ENCODE measurements at regions not wholly inside any gene's neighbourhood (a gene's known extent, or its start where the extent isn't known, plus 50 kb on each side); places are given as distances from the start of the nearest gene placed in this dataset.

DNA sequence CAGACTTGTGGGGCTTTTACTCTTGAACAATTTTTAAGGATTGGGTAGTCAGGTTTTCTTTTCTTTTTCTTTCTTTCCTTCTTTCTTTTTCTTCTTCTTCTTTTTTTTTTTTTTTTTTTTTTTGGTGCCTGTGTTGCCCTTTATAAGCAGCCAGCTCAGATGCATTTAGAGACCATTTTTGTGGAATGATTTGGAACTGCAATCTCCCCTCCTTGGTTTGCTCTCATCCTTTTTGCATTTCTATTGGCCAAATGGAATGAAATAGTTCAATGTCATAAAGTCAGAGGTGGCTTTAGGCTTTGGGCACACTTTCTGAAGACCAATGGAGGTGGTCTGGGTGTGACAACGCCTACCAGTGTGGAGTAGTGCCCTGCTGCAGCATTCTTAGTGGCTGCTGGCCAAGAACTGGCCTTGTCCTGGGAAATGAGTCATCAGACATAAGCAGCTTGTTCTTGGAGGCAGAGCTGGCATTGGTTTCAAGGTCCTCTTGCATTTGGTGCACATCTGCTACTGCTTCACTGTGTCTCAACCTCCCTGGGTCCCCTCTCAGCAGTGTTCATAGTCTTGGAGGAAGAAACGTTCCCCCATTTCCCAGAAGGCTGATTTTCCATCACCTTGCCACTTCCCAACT is 84.5 kb downstream of the CT47B1 start:
- TF ChIP-seq, protein P1, sequence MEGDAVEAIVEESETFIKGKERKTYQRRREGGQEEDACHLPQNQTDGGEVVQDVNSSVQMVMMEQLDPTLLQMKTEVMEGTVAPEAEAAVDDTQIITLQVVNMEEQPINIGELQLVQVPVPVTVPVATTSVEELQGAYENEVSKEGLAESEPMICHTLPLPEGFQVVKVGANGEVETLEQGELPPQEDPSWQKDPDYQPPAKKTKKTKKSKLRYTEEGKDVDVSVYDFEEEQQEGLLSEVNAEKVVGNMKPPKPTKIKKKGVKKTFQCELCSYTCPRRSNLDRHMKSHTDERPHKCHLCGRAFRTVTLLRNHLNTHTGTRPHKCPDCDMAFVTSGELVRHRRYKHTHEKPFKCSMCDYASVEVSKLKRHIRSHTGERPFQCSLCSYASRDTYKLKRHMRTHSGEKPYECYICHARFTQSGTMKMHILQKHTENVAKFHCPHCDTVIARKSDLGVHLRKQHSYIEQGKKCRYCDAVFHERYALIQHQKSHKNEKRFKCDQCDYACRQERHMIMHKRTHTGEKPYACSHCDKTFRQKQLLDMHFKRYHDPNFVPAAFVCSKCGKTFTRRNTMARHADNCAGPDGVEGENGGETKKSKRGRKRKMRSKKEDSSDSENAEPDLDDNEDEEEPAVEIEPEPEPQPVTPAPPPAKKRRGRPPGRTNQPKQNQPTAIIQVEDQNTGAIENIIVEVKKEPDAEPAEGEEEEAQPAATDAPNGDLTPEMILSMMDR (conservative IDR thresholded peaks at IDR 0.05; ENCODE audit: low read depth, low read length), result no peak
- H3K4me3 ChIP-seq (ENCODE audit: low read depth, low read length), result no peak overlapping the region
- DNase-seq (ENCODE audit: low read depth), result peak; percentile 64

DNA sequence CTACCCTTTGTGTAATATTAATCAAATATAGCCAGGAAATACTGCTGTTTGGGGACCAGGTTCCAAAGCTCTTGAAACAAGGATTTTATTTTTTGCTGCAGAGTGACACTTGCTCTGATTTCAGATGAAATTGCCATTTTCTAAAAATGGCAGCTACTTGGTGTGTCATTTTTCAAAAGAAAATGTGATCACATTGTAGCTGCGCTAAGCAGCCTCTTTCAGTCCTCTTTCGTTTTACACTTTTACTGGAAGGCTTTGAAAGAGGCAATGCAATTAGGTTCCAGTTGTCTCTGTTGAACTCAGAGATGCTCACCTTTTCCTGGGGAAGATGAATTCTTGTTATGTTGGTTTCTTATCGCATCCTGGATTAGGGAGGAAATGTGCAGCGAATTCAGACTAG is 85.1 kb downstream of the CT47B1 start:
- TF ChIP-seq, protein P1 (conservative IDR thresholded peaks at IDR 0.05; ENCODE audit: low read depth, low read length), result no peak
- no peak overlapping the region for H3K4me3 ChIP-seq (ENCODE audit: low read depth, low read length)
- DNase-seq (ENCODE audit: low read depth), result no peak

DNA sequence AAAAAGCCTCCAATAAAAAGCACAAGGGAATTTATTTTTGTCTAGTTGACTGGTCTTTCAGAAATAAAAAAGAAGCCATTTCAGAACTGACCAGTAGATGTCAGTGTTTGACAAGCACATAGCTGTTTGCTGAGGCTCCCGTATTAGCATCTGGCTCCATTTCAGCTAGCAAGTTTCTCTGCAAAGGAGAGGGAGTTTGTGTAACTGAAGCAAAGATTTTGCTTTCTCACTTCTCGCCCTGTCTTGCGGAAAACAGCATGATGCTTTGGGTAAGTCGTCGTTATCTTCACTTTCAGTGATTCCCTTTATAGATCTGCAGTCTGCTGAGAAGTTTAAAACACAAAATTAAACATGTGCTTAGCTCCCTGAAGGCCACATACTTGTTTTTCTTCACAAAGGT is 85.5 kb downstream of the CT47B1 start:
- peak; percentile 86 for DNase-seq (ENCODE audit: low read depth)
- no peak overlapping the region for H3K4me3 ChIP-seq (ENCODE audit: low read depth, low read length)
- TF ChIP-seq, protein P1 (conservative IDR thresholded peaks at IDR 0.05; ENCODE audit: low read depth, low read length), result peak; percentile 73

DNA sequence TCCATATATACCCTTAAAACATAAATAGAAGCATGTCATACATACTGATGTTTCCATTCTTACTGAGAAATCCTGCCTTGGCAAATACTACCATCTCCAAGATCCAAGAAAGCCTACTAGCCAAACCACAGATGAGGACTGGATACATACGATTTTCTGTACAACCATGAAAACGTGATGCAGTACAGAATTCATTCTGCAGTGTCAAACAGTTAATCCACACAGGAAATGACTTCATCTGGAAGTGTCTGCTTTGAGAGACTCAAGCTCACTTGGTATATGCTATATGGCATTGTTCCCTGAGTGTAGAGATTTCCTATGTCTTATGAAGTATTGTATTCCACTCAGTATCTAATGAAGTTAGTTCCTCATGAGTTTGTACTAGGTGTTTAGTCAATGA is 94.3 kb downstream of the CT47B1 start:
- peak; percentile 45 for DNase-seq (ENCODE audit: low read depth)
- H3K4me3 ChIP-seq (ENCODE audit: low read depth, low read length), result no peak overlapping the region
- TF ChIP-seq, protein P1 (conservative IDR thresholded peaks at IDR 0.05; ENCODE audit: low read depth, low read length), result no peak

DNA sequence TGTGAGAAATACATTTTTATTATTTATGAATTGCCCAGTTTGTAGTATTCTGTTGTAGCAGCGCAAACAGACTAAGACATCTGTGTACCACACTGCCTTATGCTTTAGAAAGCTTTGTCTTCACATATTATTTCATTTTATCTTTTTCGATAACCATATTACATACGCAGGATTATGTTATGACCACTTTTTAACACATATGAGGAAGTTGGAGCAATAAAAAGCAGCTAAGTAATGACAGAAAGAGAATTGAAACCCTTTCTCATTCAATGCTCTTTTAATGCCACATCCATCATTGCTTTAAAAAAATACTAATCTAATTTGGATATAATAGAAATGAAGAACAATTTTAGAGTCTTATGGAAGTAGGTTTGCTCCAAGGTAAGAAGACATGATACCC is 99.7 kb downstream of the CT47B1 start:
- H3K4me3 ChIP-seq (ENCODE audit: low read depth, low read length), result no peak overlapping the region
- TF ChIP-seq, protein P1 (conservative IDR thresholded peaks at IDR 0.05; ENCODE audit: low read depth, low read length), result no peak
- no peak for DNase-seq (ENCODE audit: low read depth)

GRCh38 chrX:120774606-120775005 is 101.1 kb downstream of the CT47B1 start:
- no peak overlapping the region for H3K4me3 ChIP-seq (ENCODE audit: low read depth, low read length)
- peak; percentile 58 for DNase-seq (ENCODE audit: low read depth)
- TF ChIP-seq, protein P1 (conservative IDR thresholded peaks at IDR 0.05; ENCODE audit: low read depth, low read length), result no peak

GRCh38 chrX:120773801-120774200 is 101.9 kb downstream of the CT47B1 start:
- TF ChIP-seq, protein P1 (conservative IDR thresholded peaks at IDR 0.05; ENCODE audit: low read depth, low read length), result no peak
- no peak for DNase-seq (ENCODE audit: low read depth)
- no peak overlapping the region for H3K4me3 ChIP-seq (ENCODE audit: low read depth, low read length)
